HG03045 (cell line): ENCODE measurements at regions not wholly inside any gene's neighbourhood (a gene's known extent, or its start where the extent isn't known, plus 50 kb on each side); places are given as distances from the start of the nearest gene placed in this dataset.
"Not testable (repeated sequence)": the region's sequence is repeated elsewhere in the genome, so short reads cannot be mapped to it uniquely, and the experiment has no call there.

Experiments
- ATAC-seq: cut with Tn5 transposase; IDR thresholded peaks from one replicate; pipeline ENCODE4 v1.9.1; 2021; ENCODE audit warnings: mild to moderate bottlenecking, moderate library complexity; ENCODE audit not compliant: unreplicated experiment

GRCh38 chr1:67482733-67483482 lies 52.7 kb upstream of the SERBP1 start:
- no peak for ATAC-seq

DNA sequence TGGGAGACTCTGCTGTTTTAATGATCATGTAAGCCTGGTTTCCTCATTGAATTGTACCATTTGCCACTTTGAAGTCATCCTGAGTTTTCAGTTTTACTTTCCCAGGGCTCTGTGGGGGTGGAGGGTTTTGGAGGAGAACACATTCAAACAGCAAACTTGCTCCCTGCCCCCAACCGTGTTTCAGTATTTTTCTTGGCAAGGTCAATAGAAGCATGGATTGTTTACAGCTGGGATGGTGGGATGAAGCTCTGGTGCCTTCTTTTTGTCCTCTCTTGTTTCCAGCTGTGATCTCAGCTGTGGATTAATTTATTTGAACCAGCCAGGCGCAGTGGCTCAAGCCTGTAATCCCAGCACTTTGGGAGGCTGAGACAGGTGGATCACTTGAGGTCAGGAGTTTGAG lies 54.3 kb upstream of the SERBP1 start:
- no peak for ATAC-seq

DNA sequence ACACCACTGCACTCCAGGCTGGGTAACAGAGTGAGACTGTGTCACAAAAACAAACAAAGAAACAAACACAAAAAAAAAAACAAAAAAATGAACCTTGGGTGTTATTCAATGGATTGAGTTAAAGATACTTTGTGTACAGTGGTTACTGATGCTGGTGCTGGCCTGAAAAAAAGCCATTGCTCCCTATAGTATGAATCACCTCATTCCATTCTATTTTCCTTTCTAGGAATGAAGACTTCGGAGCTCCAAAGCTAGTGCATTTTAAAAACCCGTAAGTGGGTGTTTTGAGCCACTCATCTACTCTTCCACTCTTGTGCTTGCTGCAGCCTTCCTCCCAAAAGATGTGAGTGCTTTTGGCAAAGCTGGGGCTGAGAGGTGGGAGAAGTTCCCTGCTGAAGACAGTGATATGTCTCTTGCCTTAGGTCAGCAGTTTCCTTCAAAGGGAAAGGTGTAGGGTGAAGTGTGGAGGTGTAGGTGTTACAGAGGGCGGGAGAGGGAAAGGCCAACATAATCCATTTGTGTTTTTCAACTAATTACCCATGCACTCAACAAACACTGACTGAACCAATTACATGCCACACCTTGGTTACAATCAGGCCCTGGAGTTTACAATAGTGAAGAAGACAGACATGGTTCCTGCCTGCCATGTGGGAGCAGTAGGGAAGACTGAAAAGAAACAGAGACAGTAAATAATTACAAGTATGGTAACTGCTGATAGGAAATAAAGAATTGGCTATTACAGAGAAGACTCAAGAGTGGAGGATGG lies 55.0 kb upstream of the SERBP1 start:
- ATAC-seq = no peak

DNA sequence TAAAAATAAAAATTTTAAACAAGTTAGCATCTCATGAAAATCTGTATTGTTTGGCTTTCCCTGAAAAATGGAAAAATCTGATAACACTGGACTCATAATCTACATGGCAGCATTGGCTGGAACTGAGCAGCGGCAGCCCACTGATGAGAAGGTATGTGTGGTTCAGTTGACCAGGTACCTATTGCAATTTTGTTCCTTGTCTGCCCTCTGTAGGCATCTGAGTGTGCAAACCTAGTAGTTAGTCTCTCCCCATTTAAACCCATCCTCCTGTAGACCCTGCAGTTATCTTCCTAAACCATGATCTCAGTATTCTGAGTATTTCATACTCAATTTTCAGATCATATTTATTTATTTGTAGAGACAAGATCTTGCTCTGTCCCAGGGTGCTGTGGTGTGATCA lies 59.4 kb upstream of the SERBP1 start:
- no peak for ATAC-seq

GRCh38 chr1:67491280-67491679 lies 61.1 kb upstream of the SERBP1 start:
- no peak for ATAC-seq

DNA sequence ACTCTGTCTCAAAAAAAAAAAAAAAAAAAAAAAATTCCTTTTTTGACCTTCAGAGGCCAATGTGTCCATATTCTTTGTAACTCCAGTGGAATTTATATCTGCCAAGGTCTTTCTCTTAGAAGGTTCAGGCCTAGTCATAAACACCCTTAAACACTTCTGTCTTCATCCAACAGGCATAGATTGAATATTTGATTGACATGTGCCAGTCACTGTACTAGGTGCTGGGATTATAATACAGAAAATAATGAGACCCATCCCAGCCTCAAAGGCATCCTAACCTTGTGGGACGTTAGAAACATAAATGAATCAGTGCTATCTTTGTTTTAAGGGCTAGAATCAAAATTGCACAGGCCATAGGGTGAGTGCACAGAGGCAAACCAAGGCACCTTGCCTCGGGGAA lies 62.9 kb upstream of the SERBP1 start:
- ATAC-seq = no peak

DNA sequence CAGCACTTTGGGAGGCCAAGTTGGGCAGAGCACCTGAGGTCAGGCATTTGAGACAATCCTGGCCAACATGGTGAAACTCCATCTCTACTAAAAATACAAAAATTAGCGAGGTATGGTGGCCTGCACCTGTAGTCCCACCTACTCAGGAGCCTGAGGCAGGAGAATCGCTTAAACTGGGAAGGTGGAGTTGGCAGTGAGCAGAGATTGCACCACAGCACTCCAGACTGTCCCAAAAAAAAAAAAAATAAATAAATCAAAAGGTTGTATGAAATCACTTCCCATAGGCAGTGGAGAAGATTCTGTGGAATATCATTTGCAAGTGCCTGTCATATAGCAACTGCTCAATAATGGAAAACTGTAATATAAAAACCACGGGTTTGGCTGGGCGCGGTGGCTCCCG lies 65.1 kb upstream of the SERBP1 start:
- no peak for ATAC-seq

- ATAC-seq = no peak
Measured at GRCh38 chr1:67496329-67496728, 66.1 kb upstream of the SERBP1 start.

GRCh38 chr1:67500413-67500959 lies 70.3 kb upstream of the SERBP1 start:
- ATAC-seq = peak; percentile 99

GRCh38 chr1:67503974-67504373 lies 73.8 kb upstream of the SERBP1 start:
- no peak for ATAC-seq

DNA sequence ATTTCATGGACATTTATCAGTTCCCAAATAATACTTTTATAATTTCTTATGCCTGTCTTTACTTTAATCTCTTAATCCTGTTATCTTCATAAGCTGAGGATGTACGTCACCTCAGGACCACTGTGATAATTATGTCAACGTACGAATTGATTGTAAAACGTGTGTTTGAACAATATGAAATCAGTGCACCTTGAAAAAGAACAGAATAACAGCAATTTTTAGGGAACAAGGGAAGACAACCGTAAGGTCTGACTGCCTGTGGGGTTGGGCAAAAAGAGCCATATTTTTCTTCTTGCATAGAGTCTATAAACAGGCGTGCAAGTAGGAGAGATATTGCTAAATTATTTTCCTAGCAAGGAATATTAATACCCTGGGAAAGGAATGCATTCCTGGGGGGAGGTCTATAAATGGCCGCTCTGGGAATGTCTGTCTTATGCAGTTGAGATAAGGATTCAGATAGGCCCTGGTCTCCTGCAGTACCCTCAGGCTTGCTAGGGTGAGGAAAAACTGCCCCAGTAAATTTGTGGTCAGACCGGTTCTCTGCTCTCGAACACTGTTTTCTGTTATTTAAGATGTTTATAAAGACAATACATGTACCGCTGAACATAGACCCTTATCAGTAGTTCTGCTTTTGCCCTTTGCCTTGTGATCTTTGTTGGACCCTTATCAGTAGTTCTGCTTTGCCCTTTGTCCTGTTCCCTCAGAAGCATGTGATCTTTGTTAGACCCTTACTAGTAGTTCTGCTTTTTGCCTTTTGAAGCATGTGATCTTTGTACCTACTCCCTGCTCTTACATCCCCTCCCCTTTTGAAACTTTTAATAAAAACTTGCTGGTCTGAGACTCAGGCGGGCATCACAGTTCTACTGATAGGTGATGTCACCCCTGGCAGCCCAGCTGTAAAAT lies 83.4 kb upstream of the SERBP1 start:
- not testable (repeated sequence) for ATAC-seq

- no peak for ATAC-seq
Measured at GRCh38 chr1:67514300-67514699, 84.1 kb upstream of the SERBP1 start.

GRCh38 chr1:67514786-67515185 lies 84.6 kb upstream of the SERBP1 start:
- ATAC-seq = no peak

DNA sequence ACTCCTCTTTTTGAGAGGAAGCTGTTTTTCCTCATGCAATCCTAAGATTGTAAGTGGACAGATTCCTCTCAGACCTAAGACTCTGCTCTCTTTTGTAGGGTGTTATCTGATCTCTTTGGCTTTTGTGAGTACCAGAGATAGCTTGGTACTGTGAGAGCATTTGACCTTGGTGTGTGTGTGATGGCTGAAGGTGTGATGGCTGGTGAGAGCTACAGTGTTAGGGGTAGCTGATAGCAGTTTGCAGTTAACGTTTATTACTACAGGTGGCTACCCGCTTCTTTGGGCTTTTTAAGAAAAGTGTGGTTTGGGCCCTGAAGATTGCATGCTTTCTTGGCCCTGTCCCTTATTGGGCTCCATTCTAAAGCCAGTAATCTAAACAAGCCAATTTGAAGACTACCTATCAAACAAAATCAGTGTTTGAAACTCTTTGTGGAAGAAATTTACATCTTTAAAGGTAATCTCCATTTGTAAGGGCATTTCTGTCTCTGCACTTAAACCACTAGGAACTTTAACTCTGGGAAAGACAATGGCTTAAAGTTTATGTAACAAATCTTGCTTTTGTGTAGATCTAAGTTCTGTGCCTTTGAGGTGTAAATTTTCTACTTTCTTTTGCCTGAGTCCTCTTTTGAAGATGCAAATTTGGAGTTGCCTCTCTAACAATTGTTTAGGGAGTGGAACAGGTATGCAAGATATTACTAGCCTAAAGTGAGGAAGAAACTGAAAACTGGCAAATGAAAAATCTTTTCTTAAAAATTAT lies 85.3 kb upstream of the SERBP1 start:
- ATAC-seq = no peak

DNA sequence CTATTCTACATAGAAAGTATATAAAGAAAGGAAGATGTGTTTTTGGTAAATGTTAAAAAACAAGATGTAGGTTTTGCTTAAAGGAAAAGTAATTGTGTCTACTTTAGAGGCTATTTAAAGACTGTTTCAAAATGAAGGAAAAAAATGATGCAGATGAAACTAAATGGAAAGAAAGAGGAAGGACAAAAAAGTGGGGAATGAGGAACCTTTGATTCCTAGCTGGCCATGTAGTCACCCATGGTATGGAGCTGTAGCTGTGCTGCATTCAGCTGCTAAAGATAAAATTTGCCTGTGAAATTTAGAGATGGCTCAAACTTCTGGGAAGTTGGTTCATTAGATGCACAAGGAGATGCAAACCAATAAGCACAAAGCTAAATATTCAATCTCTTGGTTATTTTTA lies 86.8 kb upstream of the SERBP1 start:
- ATAC-seq = no peak

DNA sequence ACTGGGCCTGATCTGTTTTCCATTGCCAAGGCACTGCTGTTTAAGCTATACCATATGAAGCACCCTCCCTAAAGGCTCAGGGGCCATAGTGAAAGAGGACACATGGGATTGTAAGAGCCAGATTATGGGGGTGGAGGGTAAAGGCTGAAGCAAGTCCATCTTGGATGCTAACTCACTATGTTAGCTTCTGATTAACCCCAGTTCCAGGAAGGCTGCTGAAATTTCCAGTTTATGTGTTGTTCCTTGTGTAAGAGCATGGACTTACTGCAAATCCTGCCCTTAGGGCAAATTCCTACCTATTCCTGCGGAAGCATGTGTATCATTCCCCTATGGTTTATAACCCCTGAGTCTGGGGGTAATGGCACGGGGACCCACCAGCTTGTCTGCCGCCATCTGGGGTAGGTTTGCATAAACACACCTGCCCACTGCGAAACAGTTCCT lies 91.8 kb upstream of the SERBP1 start:
- ATAC-seq = no peak

- no peak for ATAC-seq
Measured at GRCh38 chr1:67522793-67523192, 92.6 kb upstream of the SERBP1 start.

DNA sequence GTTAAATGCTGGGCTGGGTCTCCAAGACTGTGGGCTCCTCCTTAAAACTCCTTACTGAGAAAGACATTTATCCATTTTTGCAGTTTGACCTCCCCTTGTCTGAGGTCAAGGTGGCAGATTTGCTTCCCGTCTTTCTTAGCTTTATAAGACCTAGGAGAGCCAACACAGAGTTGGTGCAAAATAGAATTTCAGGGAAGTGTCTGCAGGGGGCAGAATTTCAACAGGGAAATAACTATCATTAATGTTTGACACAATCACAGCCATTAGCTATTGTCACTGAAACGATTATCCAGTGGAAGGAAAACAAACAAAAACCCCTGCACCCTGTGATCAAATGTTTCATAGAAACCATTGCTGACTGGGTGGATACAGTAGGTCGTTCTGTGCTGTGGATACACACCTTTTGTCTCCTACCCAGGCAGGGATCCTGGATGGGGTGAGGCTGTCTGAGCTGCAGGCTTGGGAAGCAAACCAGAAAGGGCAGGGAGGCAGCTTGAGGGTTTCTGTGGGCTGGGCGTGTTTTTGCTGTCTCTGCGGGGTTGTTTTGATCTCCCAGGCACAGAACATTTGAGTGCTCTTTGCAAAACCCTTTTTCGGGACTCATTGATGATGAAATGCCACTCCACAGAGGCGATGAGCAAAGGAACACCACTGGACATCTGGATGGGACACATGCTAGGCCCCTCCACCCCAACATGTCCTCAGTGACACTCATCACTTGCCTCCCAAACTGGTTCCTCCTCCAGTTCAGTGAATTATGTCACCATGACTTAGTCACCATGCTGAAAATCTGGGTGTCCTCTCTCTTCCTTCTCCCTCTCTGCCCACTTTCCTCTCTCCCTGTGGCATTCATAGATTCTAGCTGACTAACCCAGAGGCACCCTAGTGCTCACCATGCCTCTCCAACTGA lies 94.2 kb upstream of the SERBP1 start:
- ATAC-seq = no peak

GRCh38 chr1:67525053-67525760 lies 95.0 kb upstream of the SERBP1 start:
- ATAC-seq = no peak
